ENCODE measurements at regions not wholly inside any gene's neighbourhood (a gene's known extent, or its start where the extent isn't known, plus 50 kb on each side); places are given as distances from the start of the nearest gene placed in this dataset.

- Histone ChIP-seq H4K20me1 (ENCODE audit: low read depth, low read length) (no peaks in the 10 kb centered on the region), H3K4me3 (ENCODE audit: insufficient read depth, low read length, poor library complexity, severe bottlenecking) (no peak overlapping the region), H3K9me2 (replicated peaks; ENCODE audit: insufficient read depth, low read length) (0 out of 2 replicates have a peak, but pooled peaks cover 4% of the 10 kb centered on the region), H3K79me2 (ENCODE audit: insufficient read depth, low read length) (no peaks in the 10 kb centered on the region), H3K4me2 (ENCODE audit: low read depth, low read length, poor library complexity, severe bottlenecking) (no peak overlapping the region), H3K36me3 (ENCODE audit: low read length) (no peaks in the 10 kb centered on the region), H3F3A (ENCODE audit: insufficient read depth) (no peaks in the 10 kb centered on the region), H3K9ac (ENCODE audit: low read length) (no peak overlapping the region), H3K9me3 (ENCODE audit: insufficient read depth, low read length) (no peaks in the 10 kb centered on the region), H3K27me3 (ENCODE audit: low read length) (no peaks in the 10 kb centered on the region), H2AFZ (ENCODE audit: low read depth, low read length, severe bottlenecking) (no peak overlapping the region), H3K27ac (ENCODE audit: low read depth, low read length) (no peak overlapping the region)
- no peak for TF ChIP-seq EZH2phosphoT487 (conservative IDR thresholded peaks at IDR 0.05; ENCODE audit: low read length)
- no peak for TF ChIP-seq CTCF (IDR thresholded peaks at IDR 0.05; ENCODE audit: insufficient read depth, low read length, poor library complexity, severe bottlenecking)
These were observed 123.6 kb downstream of the FOXA2 start for GRCh38 chr20:22460803-22461202.

GRCh38 chr20:22460231-22460630 is 124.1 kb downstream of the FOXA2 start:
- 0 out of 2 replicates have a peak, but pooled peaks cover 4% of the 10 kb centered on the region for H3K9me2 ChIP-seq (replicated peaks; ENCODE audit: insufficient read depth, low read length)
- no peaks in the 10 kb centered on the region for H4K20me1 ChIP-seq (ENCODE audit: low read depth, low read length)
- no peaks in the 10 kb centered on the region for H3K36me3 ChIP-seq (ENCODE audit: low read length)
- H3K4me3 ChIP-seq (ENCODE audit: insufficient read depth, low read length, poor library complexity, severe bottlenecking), result no peak overlapping the region
- no peak overlapping the region for H2AFZ ChIP-seq (ENCODE audit: low read depth, low read length, severe bottlenecking)
- no peaks in the 10 kb centered on the region for H3K9me3 ChIP-seq (ENCODE audit: insufficient read depth, low read length)
- H3K4me2 ChIP-seq (ENCODE audit: low read depth, low read length, poor library complexity, severe bottlenecking), result no peak overlapping the region
- no peak overlapping the region for H3K27ac ChIP-seq (ENCODE audit: low read depth, low read length)
- no peaks in the 10 kb centered on the region for H3K79me2 ChIP-seq (ENCODE audit: insufficient read depth, low read length)
- H3K27me3 ChIP-seq (ENCODE audit: low read length), result no peaks in the 10 kb centered on the region
- TF ChIP-seq CTCF (IDR thresholded peaks at IDR 0.05; ENCODE audit: insufficient read depth, low read length, poor library complexity, severe bottlenecking) (no peak), EZH2phosphoT487 (conservative IDR thresholded peaks at IDR 0.05; ENCODE audit: low read length) (no peak)
- H3K9ac ChIP-seq (ENCODE audit: low read length), result no peak overlapping the region
- H3F3A ChIP-seq (ENCODE audit: insufficient read depth), result no peaks in the 10 kb centered on the region

GRCh38 chr20:22459754-22460153 is 124.6 kb downstream of the FOXA2 start:
- no peak overlapping the region for H3K9ac ChIP-seq (ENCODE audit: low read length)
- H3K4me3 ChIP-seq (ENCODE audit: insufficient read depth, low read length, poor library complexity, severe bottlenecking), result no peak overlapping the region
- no peak overlapping the region for H3K27ac ChIP-seq (ENCODE audit: low read depth, low read length)
- no peaks in the 10 kb centered on the region for H3K9me3 ChIP-seq (ENCODE audit: insufficient read depth, low read length)
- H3K27me3 ChIP-seq (ENCODE audit: low read length), result no peaks in the 10 kb centered on the region
- H3K79me2 ChIP-seq (ENCODE audit: insufficient read depth, low read length), result no peaks in the 10 kb centered on the region
- no peak for TF ChIP-seq CTCF (IDR thresholded peaks at IDR 0.05; ENCODE audit: insufficient read depth, low read length, poor library complexity, severe bottlenecking)
- no peak for TF ChIP-seq EZH2phosphoT487 (conservative IDR thresholded peaks at IDR 0.05; ENCODE audit: low read length)
- H3K9me2 ChIP-seq (replicated peaks; ENCODE audit: insufficient read depth, low read length), result 0 out of 2 replicates have a peak, but pooled peaks cover 4% of the 10 kb centered on the region
- no peaks in the 10 kb centered on the region for H4K20me1 ChIP-seq (ENCODE audit: low read depth, low read length)
- H3K36me3 ChIP-seq (ENCODE audit: low read length), result no peaks in the 10 kb centered on the region
- no peak overlapping the region for H3K4me2 ChIP-seq (ENCODE audit: low read depth, low read length, poor library complexity, severe bottlenecking)
- H3F3A ChIP-seq (ENCODE audit: insufficient read depth), result no peaks in the 10 kb centered on the region
- no peak overlapping the region for H2AFZ ChIP-seq (ENCODE audit: low read depth, low read length, severe bottlenecking)
